Lower leg skin (tissue), 3 donors: ENCODE measurements at regions not wholly inside any gene's neighbourhood (a gene's known extent, or its start where the extent isn't known, plus 50 kb on each side); places are given as distances from the start of the nearest gene placed in this dataset.

Experiments
- CTCF ChIP-seq, 3 donors: fragments of 450-650 bp; IDR thresholded peaks; one replicate each; pipeline ENCODE4 v1.5.1; 2016; ENCODE audit warnings: antibody characterized with exemption in 3 of 3, mild to moderate bottlenecking in 3 of 3, moderate library complexity in 2 of 3
- POLR2A ChIP-seq, 2 donors: fragments of 450-650 bp; IDR thresholded peaks; one replicate each; pipeline ENCODE4 v1.6.1; 2016 to 2017; ENCODE audit warnings: antibody characterized with exemption in 2 of 2, mild to moderate bottlenecking in 1 of 2, moderate library complexity in 1 of 2

DNA sequence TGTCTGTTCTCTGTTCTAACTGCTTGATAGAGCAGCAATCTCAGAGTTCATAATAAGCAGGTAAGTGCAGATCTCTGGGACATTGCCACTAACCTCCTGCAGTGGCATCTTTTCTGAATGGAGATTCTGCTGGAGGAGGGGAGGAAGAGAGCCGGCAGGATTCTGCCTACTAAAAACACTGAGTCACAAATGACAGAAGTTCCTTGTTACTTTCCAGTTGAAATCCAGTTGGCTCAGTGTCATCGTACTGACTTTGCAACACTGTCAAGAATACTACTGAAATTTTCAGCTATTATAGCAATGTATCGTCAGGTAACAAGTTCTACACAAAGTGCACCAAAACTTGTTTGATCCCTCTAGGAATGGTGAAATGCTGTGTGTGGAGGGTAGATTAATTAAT, 79.6 kb upstream of the ST6GAL2 start:
- no peak for TF ChIP-seq CTCF (IDR thresholded peaks at IDR 0.05)
- TF ChIP-seq POLR2A (IDR thresholded peaks at IDR 0.05), result no peak
